K562 (cell line): ENCODE measurements at regions not wholly inside any gene's neighbourhood (a gene's known extent, or its start where the extent isn't known, plus 50 kb on each side); places are given as distances from the start of the nearest gene placed in this dataset.

Source experiments
- TF ChIP-seq, protein P1 (sequence below): fragments of 450-650 bp; IDR thresholded peaks from 2 replicates; pipeline ENCODE4 v1.6.1; 2016; ENCODE audit warnings: mild to moderate bottlenecking, moderate library complexity

GRCh38 chr7:9091282-9091681 is 657.9 kb downstream of the NXPH1 start (continued):
- TF ChIP-seq, protein P1, sequence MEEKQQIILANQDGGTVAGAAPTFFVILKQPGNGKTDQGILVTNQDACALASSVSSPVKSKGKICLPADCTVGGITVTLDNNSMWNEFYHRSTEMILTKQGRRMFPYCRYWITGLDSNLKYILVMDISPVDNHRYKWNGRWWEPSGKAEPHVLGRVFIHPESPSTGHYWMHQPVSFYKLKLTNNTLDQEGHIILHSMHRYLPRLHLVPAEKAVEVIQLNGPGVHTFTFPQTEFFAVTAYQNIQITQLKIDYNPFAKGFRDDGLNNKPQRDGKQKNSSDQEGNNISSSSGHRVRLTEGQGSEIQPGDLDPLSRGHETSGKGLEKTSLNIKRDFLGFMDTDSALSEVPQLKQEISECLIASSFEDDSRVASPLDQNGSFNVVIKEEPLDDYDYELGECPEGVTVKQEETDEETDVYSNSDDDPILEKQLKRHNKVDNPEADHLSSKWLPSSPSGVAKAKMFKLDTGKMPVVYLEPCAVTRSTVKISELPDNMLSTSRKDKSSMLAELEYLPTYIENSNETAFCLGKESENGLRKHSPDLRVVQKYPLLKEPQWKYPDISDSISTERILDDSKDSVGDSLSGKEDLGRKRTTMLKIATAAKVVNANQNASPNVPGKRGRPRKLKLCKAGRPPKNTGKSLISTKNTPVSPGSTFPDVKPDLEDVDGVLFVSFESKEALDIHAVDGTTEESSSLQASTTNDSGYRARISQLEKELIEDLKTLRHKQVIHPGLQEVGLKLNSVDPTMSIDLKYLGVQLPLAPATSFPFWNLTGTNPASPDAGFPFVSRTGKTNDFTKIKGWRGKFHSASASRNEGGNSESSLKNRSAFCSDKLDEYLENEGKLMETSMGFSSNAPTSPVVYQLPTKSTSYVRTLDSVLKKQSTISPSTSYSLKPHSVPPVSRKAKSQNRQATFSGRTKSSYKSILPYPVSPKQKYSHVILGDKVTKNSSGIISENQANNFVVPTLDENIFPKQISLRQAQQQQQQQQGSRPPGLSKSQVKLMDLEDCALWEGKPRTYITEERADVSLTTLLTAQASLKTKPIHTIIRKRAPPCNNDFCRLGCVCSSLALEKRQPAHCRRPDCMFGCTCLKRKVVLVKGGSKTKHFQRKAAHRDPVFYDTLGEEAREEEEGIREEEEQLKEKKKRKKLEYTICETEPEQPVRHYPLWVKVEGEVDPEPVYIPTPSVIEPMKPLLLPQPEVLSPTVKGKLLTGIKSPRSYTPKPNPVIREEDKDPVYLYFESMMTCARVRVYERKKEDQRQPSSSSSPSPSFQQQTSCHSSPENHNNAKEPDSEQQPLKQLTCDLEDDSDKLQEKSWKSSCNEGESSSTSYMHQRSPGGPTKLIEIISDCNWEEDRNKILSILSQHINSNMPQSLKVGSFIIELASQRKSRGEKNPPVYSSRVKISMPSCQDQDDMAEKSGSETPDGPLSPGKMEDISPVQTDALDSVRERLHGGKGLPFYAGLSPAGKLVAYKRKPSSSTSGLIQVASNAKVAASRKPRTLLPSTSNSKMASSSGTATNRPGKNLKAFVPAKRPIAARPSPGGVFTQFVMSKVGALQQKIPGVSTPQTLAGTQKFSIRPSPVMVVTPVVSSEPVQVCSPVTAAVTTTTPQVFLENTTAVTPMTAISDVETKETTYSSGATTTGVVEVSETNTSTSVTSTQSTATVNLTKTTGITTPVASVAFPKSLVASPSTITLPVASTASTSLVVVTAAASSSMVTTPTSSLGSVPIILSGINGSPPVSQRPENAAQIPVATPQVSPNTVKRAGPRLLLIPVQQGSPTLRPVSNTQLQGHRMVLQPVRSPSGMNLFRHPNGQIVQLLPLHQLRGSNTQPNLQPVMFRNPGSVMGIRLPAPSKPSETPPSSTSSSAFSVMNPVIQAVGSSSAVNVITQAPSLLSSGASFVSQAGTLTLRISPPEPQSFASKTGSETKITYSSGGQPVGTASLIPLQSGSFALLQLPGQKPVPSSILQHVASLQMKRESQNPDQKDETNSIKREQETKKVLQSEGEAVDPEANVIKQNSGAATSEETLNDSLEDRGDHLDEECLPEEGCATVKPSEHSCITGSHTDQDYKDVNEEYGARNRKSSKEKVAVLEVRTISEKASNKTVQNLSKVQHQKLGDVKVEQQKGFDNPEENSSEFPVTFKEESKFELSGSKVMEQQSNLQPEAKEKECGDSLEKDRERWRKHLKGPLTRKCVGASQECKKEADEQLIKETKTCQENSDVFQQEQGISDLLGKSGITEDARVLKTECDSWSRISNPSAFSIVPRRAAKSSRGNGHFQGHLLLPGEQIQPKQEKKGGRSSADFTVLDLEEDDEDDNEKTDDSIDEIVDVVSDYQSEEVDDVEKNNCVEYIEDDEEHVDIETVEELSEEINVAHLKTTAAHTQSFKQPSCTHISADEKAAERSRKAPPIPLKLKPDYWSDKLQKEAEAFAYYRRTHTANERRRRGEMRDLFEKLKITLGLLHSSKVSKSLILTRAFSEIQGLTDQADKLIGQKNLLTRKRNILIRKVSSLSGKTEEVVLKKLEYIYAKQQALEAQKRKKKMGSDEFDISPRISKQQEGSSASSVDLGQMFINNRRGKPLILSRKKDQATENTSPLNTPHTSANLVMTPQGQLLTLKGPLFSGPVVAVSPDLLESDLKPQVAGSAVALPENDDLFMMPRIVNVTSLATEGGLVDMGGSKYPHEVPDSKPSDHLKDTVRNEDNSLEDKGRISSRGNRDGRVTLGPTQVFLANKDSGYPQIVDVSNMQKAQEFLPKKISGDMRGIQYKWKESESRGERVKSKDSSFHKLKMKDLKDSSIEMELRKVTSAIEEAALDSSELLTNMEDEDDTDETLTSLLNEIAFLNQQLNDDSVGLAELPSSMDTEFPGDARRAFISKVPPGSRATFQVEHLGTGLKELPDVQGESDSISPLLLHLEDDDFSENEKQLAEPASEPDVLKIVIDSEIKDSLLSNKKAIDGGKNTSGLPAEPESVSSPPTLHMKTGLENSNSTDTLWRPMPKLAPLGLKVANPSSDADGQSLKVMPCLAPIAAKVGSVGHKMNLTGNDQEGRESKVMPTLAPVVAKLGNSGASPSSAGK: no peak
